SU-DHL-6 (cell line): ENCODE measurements at regions not wholly inside any gene's neighbourhood (a gene's known extent, or its start where the extent isn't known, plus 50 kb on each side); places are given as distances from the start of the nearest gene placed in this dataset.

Experiments used
- EZH2phosphoT487 ChIP-seq: fragments of 200-600 bp; sonication (generic), shearing (Covaris generic); conservative IDR thresholded peaks from 2 replicates; pipeline ENCODE4 v1.6.1; 2018; ENCODE audit warnings: mild to moderate bottlenecking, antibody characterized with exemption, low read length, moderate library complexity, mixed read lengths
- TF ChIP-seq, protein P1 (sequence below): fragments of 200-600 bp; sonication (generic); IDR thresholded peaks from one replicate; pipeline ENCODE4 v1.5.1; 2017; ENCODE audit warnings: antibody characterized with exemption, mild to moderate bottlenecking, low read length, moderate library complexity; ENCODE audit not compliant: insufficient read depth, poor library complexity, severe bottlenecking

DNA sequence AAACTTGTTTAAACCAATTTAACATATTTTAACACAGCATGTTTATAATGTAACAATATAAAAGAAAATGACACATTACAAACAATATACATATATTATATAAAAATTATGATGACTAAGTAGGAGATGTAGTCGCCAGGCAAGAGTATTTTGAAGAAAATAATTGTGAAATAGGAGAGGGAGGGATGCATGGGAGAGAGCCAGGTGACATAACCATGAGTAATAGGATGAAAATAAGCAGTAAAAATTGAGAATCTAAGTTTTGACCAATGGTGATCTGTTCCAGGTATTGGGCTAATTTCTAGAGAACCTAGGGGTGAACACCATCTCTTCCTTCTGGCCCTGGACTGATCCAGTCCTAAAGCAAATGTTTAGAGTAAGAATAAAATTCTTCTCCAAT is 315.2 kb upstream of the G2E3 start:
- TF ChIP-seq, protein P1, sequence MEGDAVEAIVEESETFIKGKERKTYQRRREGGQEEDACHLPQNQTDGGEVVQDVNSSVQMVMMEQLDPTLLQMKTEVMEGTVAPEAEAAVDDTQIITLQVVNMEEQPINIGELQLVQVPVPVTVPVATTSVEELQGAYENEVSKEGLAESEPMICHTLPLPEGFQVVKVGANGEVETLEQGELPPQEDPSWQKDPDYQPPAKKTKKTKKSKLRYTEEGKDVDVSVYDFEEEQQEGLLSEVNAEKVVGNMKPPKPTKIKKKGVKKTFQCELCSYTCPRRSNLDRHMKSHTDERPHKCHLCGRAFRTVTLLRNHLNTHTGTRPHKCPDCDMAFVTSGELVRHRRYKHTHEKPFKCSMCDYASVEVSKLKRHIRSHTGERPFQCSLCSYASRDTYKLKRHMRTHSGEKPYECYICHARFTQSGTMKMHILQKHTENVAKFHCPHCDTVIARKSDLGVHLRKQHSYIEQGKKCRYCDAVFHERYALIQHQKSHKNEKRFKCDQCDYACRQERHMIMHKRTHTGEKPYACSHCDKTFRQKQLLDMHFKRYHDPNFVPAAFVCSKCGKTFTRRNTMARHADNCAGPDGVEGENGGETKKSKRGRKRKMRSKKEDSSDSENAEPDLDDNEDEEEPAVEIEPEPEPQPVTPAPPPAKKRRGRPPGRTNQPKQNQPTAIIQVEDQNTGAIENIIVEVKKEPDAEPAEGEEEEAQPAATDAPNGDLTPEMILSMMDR, result no peak
- TF ChIP-seq EZH2phosphoT487, result no peak
